Esophagus muscularis mucosa (tissue), 4 donors: ENCODE measurements at regions not wholly inside any gene's neighbourhood (a gene's known extent, or its start where the extent isn't known, plus 50 kb on each side); places are given as distances from the start of the nearest gene placed in this dataset.
A peak's percentile ranks its signal among the peaks of the same experiment; 100 is the strongest.

ENCODE experiments used
- DNase-seq: peaks from one replicate; pipeline ENCODE4 v3.0.0-alpha.2; 2017; ENCODE audit errors: extremely low spot score
- H3K27ac ChIP-seq, 4 donors: fragments of 200-600 bp; sonication (generic); replicated peaks in 1 of 4; 1 replicate in 3 of 4; 2 replicates in 1 of 4; pipeline ENCODE4 v1.5.1; 2016 to 2019; ENCODE audit warnings: mild to moderate bottlenecking in 1 of 4
- H3K27me3 ChIP-seq, 4 donors: fragments of 200-600 bp; sonication (generic); one replicate each; pipeline versions ENCODE4 v1.5.1 to v1.6.0; 2016 to 2019
- H3K36me3 ChIP-seq, 4 donors: fragments of 200-600 bp; sonication (generic); one replicate each; pipeline ENCODE4 v1.5.1; 2016 to 2019
- H3K4me1 ChIP-seq, 4 donors: fragments of 200-600 bp; sonication (generic); one replicate each; pipeline ENCODE4 v1.5.1; 2016 to 2019
- H3K4me3 ChIP-seq, 4 donors: fragments of 200-600 bp; sonication (generic); 1 replicate in 2 of 4; 2 replicates in 2 of 4; pipeline ENCODE4 v1.5.1; 2016 to 2019; ENCODE audit warnings: mild to moderate bottlenecking in 4 of 4, moderate library complexity in 1 of 4
- H3K9me3 ChIP-seq, 4 donors: fragments of 200-600 bp; sonication (generic); 1 replicate in 3 of 4; 2 replicates in 1 of 4; pipeline ENCODE4 v1.5.1; 2016 to 2019
- EP300 ChIP-seq: sonication (generic); formaldehyde crosslinking; IDR thresholded peaks from one replicate; pipeline ENCODE4 v1.6.1; 2017; ENCODE audit warnings: antibody characterized with exemption
- POLR2A ChIP-seq: fragments of 450-650 bp; IDR thresholded peaks from one replicate; pipeline ENCODE4 v1.6.1; 2017; ENCODE audit warnings: antibody characterized with exemption, moderate library complexity, mild to moderate bottlenecking, low read depth
- POLR2AphosphoS5 ChIP-seq, 2 donors: sonication (generic); formaldehyde crosslinking; IDR thresholded peaks; one replicate each; pipeline ENCODE4 v1.6.1; 2017; ENCODE audit warnings: antibody characterized with exemption in 2 of 2
- WGBS: methylation state at CpG from one replicate; pipeline ENCODE4 v1.1.5; 2018; 5-methylcytosine and 5-hydroxymethylcytosine counted together
- intact Hi-C: fragments of 100-400 bp; cut with DNase I; formaldehyde crosslinking; loops from one replicate; pipeline ENCODE4 v1.15.1; 2023
- TF ChIP-seq, protein P1 (sequence below), 3 experiments: fragments of 200-600 bp in 2 of 3; fragments of 450-650 bp in 1 of 3; sonication (generic) in 2 of 3; IDR thresholded peaks; one replicate each; pipeline ENCODE4 v1.5.1; 2017 to 2019; ENCODE audit warnings: antibody characterized with exemption in 3 of 3, mild to moderate bottlenecking in 2 of 3, moderate library complexity in 1 of 3

DNA sequence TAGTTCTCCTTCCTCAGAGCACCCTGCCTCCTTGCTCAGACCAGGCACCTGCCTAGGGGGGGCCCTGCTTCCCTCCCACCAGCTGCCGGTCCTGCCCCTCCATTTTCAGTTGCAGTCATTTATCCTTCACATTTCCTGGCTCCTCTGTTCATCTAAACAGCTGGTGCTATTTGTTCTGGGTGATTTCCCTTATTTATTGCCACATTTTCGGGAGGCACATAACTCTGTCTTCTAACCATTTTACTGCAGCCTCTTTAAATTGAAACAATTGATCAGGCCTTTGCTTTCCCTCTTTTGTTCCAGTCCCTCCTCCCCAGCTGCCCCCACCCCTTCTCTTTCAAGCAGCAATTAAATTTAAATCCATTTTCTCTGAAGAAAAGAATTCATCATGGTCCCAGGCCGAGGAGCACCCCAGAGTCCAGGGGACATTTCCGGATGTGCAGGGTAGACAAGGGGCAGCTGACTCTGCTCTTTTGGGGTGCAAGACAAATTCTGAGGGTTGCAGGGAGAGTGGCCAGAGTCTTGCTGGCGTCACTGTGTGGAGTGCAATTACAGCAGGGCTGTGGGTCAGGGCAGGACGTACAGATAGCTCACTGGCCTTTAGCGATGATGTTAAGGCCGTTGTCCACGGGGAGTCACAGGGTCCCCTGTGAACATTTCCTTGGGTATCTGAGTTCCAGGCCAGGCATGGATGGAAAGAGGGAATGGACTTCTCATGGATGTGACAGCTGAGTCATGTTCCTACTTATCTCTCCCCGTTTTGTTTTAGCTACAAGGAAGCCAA lies 476.4 kb downstream of the TBC1D22A start:
- Histone ChIP-seq H3K4me3 (no peak overlapping the region), H3K27ac (no peak overlapping the region), H3K36me3 (no peaks in the 10 kb centered on the region), H3K4me1 (no peaks in the 10 kb centered on the region), H3K27me3 (peaks cover 0 to 35% (median 0%) of the 10 kb centered on the region in 4 donors), H3K9me3 (peaks cover 0 to 10% (median 6%) of the 10 kb centered on the region in 4 donors)
- TF ChIP-seq EP300 (no peak), POLR2A (no peak), POLR2AphosphoS5 (IDR thresholded peaks at IDR 0.05) (no peak)
- TF ChIP-seq, protein P1, sequence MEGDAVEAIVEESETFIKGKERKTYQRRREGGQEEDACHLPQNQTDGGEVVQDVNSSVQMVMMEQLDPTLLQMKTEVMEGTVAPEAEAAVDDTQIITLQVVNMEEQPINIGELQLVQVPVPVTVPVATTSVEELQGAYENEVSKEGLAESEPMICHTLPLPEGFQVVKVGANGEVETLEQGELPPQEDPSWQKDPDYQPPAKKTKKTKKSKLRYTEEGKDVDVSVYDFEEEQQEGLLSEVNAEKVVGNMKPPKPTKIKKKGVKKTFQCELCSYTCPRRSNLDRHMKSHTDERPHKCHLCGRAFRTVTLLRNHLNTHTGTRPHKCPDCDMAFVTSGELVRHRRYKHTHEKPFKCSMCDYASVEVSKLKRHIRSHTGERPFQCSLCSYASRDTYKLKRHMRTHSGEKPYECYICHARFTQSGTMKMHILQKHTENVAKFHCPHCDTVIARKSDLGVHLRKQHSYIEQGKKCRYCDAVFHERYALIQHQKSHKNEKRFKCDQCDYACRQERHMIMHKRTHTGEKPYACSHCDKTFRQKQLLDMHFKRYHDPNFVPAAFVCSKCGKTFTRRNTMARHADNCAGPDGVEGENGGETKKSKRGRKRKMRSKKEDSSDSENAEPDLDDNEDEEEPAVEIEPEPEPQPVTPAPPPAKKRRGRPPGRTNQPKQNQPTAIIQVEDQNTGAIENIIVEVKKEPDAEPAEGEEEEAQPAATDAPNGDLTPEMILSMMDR (IDR thresholded peaks at IDR 0.05): no peak
- WGBS: 66% methylated on average over 10 of the region's 10 CpGs
- no peak for DNase-seq
- intact Hi-C loops: no loop called here

DNA sequence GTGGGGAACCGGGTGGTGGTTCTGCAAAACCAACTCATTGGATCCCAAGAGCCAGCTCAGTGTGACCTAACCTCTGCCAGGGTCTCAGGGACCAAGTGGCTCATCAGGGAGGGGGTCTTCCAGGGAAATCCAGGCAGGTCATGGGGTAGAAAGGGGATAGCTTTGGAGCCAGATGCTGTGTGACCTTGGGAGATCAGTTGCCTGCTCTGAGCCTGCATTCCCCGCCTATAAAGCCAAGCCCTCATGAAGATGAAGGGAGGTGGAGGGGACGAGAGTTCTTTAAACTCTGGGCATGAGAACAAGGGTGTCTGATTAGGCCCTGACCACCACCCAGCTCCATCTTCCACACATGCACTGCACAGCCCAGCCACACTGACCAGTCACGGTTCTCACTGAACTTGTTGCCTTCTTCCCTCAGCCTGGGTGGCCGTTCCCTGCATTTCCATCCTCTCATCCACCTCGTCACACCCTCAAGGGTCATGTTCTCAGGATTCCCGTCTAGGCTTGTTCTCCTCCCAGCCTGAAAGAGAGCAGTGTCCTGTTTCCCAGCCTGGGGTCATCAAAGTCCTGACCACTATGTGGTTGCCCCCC lies 475.5 kb downstream of the TBC1D22A start:
- TF ChIP-seq EP300 (no peak), POLR2AphosphoS5 (IDR thresholded peaks at IDR 0.05) (no peak), POLR2A (no peak)
- TF ChIP-seq, protein P1 (IDR thresholded peaks at IDR 0.05): no peak
- no peaks in the 10 kb centered on the region for H3K4me1 ChIP-seq
- 70% methylated on average over 7 of the region's 7 CpGs for WGBS
- H3K36me3 ChIP-seq: no peaks in the 10 kb centered on the region
- peaks cover 0 to 11% (median 4%) of the 10 kb centered on the region in 4 donors for H3K9me3 ChIP-seq
- H3K27me3 ChIP-seq: peaks cover 0 to 35% (median 0%) of the 10 kb centered on the region in 4 donors
- no peak overlapping the region for H3K27ac ChIP-seq
- no peak overlapping the region for H3K4me3 ChIP-seq
- intact Hi-C loops: no loop called here
- peak; percentile 66 for DNase-seq

DNA sequence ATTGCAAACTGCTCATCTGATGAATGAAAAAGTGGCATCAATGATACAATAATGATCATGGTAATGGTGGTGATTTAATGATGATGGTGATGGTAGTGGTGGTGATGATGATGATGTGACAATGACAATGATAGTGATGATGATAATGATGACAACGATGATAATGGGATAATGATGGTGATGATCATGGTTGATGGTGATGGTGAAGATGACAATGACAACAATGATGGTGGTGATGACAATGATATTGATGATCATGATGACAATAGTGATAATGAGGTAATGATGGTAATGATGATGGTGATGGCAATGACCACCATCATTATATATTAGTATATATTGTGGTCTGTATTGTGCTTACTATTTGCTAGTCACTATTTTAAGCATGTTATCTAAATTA lies 474.3 kb downstream of the TBC1D22A start:
- Histone ChIP-seq H3K4me1 (no peaks in the 10 kb centered on the region), H3K27ac (no peak overlapping the region), H3K27me3 (peaks cover 0 to 35% (median 0%) of the 10 kb centered on the region in 4 donors), H3K9me3 (peaks cover 0 to 14% (median 0%) of the 10 kb centered on the region in 4 donors), H3K4me3 (no peak overlapping the region), H3K36me3 (no peaks in the 10 kb centered on the region)
- 76% methylated on average over 1 of the region's 1 CpG for WGBS
- intact Hi-C loops: no loop called here
- no peak for TF ChIP-seq POLR2AphosphoS5 (IDR thresholded peaks at IDR 0.05)
- no peak for TF ChIP-seq EP300
- TF ChIP-seq POLR2A: no peak
- TF ChIP-seq, protein P1 (IDR thresholded peaks at IDR 0.05): no peak
- DNase-seq: no peak

DNA sequence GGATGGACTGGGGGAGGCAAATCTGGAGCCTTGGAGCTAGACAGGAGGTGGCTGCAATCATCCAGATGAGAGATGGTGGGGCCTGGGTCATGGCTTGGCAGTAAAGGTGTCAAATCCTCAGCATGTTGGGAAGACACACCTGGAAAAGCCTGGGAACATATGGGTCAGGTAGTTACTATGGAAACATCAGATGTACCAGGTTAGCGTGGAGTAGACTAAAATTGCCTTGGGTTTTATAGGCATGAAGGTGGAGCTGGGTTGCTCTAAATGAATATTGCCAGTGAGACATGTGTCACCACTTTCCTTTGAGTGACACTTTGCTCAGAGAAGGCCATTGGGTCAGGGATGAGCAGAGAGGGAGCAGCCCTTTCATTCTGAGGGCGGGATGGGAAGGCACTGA lies 473.7 kb downstream of the TBC1D22A start:
- DNase-seq: peak; percentile 68
- no peak overlapping the region for H3K4me3 ChIP-seq
- peaks cover 0 to 35% (median 0%) of the 10 kb centered on the region in 4 donors for H3K27me3 ChIP-seq
- peaks cover 0 to 14% (median 0%) of the 10 kb centered on the region in 4 donors for H3K9me3 ChIP-seq
- WGBS: 69% methylated on average over 2 of the region's 2 CpGs
- intact Hi-C loops: no loop called here
- TF ChIP-seq EP300 (no peak), POLR2A (no peak), POLR2AphosphoS5 (IDR thresholded peaks at IDR 0.05) (no peak)
- TF ChIP-seq, protein P1 (IDR thresholded peaks at IDR 0.05): no peak
- no peaks in the 10 kb centered on the region for H3K4me1 ChIP-seq
- no peaks in the 10 kb centered on the region for H3K36me3 ChIP-seq
- no peak overlapping the region for H3K27ac ChIP-seq
